GM23248 (cell line): ENCODE measurements at regions not wholly inside any gene's neighbourhood (a gene's known extent, or its start where the extent isn't known, plus 50 kb on each side); places are given as distances from the start of the nearest gene placed in this dataset.

Source experiments
- EZH2 ChIP-seq: fragments of 200-600 bp; sonication (generic); IDR thresholded peaks from 2 replicates; pipeline ENCODE4 v1.6.1; 2018; ENCODE audit warnings: antibody characterized with exemption, mild to moderate bottlenecking; ENCODE audit not compliant: insufficient read depth, poor library complexity, severe bottlenecking
- EZH2phosphoT487 ChIP-seq: fragments of 200-600 bp; sonication (generic); IDR thresholded peaks from 2 replicates; pipeline ENCODE4 v1.6.1; 2018; ENCODE audit warnings: antibody characterized with exemption, moderate library complexity, mild to moderate bottlenecking, low read depth; ENCODE audit not compliant: insufficient read depth

GRCh38 chr4:124953061-124953460 lies 240.5 kb upstream of the ANKRD50 start:
- TF ChIP-seq EZH2 (no peak), EZH2phosphoT487 (no peak)
